A673 (cell line): ENCODE measurements at regions not wholly inside any gene's neighbourhood (a gene's known extent, or its start where the extent isn't known, plus 50 kb on each side); places are given as distances from the start of the nearest gene placed in this dataset.

Source experiments
- CTCF ChIP-seq: fragments of 300-800, 200-600 bp; sonication (generic); conservative IDR thresholded peaks from 2 replicates; pipeline ENCODE4 v1.5.1; 2017; ENCODE audit warnings: low read depth, mild to moderate bottlenecking, antibody characterized with exemption, low read length, moderate library complexity, mixed read lengths
- EZH2 ChIP-seq: fragments of 200-600 bp; sonication (generic); IDR thresholded peaks from 2 replicates; pipeline ENCODE4 v1.6.1; 2017; ENCODE audit warnings: borderline replicate concordance, low read depth, mild to moderate bottlenecking, mixed read lengths, antibody characterized with exemption, low read length; ENCODE audit not compliant: poor library complexity, severe bottlenecking

DNA sequence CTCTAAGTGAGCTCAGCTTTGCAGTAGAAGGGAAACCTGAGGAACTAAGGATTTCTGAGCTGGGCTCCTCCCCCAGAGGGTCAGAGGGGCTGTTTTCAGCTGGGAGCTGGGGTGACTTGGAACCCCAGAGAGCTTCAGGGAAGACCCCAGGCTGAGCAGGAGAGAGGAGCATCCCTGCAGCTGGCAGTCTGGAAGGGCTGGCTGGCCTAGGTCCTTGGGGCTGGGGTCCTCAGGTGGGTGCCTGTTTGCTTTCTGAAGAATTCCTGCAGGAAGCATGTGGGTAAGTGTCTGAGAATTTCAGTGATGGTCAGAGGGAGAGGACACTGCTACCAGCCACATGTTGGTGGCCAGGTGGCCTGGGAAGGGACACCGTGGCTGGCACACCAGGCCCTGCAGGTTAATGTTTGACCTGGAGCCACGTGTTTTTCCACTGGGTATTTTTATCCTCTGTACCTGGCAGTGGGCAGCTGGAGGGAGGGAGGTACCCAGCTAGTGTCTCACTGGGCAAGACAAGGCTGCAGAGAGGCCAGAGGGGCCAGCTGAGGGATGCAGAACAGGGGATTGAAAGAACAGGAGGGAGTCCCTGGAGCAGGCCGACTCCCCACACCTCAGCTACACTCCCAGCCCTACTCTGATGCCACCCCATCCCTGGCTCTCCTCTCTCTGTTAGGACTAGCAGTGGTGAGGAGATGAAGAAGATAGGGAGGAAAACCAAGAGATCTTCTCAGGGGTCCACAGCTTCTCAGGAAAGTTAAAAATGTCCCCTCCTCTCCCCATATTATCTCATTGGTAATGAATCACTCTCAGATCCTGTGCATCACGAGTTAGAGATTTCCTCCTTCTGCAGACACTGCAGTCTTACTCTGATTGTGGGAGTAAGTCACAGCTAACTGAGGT lies 143.6 kb downstream of the VEGFA start:
- TF ChIP-seq EZH2 (no peak), CTCF (no peak)
